D721Med (cell line): ENCODE measurements at regions not wholly inside any gene's neighbourhood (a gene's known extent, or its start where the extent isn't known, plus 50 kb on each side); places are given as distances from the start of the nearest gene placed in this dataset.
"Not testable (repeated sequence)": the region's sequence is repeated elsewhere in the genome, so short reads cannot be mapped to it uniquely, and the experiment has no call there.

ENCODE experiments used
- DNase-seq: peaks from one replicate; pipeline ENCODE4 v3.0.0; 2011; ENCODE audit warnings: low spot score; ENCODE audit not compliant: insufficient read length
- FAIRE-seq: peaks from 2 replicates; lab custom pipeline; 2011; peaks lifted over from hg19 to GRCh38; lab: Jason Lieb, UNC
- CTCF ChIP-seq: IDR thresholded peaks from 2 replicates; pipeline ENCODE4 v1.5.1; 2012; ENCODE audit warnings: mild to moderate bottlenecking, control low read depth; ENCODE audit not compliant: insufficient read depth; ENCODE audit errors: missing control alignments

GRCh38 chr15:62323353-62323890 lies 158.3 kb upstream of the C2CD4B start:
- FAIRE-seq (no peak), DNase-seq (no peak)
- no peak for TF ChIP-seq CTCF

- DNase-seq (no peak), FAIRE-seq (no peak)
- TF ChIP-seq CTCF: no peak
Measured at GRCh38 chr15:62324382-62324781, 159.3 kb upstream of the C2CD4B start.

GRCh38 chr15:62325597-62325996 lies 160.5 kb upstream of the C2CD4B start:
- no peak for FAIRE-seq
- TF ChIP-seq CTCF: no peak
- DNase-seq: no peak

- no peak for FAIRE-seq
- no peak for TF ChIP-seq CTCF
- no peak for DNase-seq
Measured at GRCh38 chr15:62326460-62327011, 161.5 kb upstream of the C2CD4B start.

- no peak for TF ChIP-seq CTCF
- DNase-seq: no peak
- FAIRE-seq: no peak
Measured at GRCh38 chr15:62327406-62327805, 162.3 kb upstream of the C2CD4B start.

GRCh38 chr15:62332472-62332871 lies 167.4 kb upstream of the C2CD4B start:
- not testable (repeated sequence) for DNase-seq, FAIRE-seq

GRCh38 chr15:62334536-62334935 lies 169.5 kb upstream of the C2CD4B start:
- TF ChIP-seq CTCF: no peak
- DNase-seq (no peak), FAIRE-seq (no peak)
